ENCODE measurements at regions not wholly inside any gene's neighbourhood (a gene's known extent, or its start where the extent isn't known, plus 50 kb on each side); places are given as distances from the start of the nearest gene placed in this dataset.

GRCh38 chr21:31399591-31399990, 55.5 kb upstream of the TIAM1 start:
- no peak for TF ChIP-seq CTCF (conservative IDR thresholded peaks at IDR 0.05; ENCODE audit: control insufficient read depth, insufficient read depth, low read depth, low read length)
- no peak overlapping the region for H3K4me3 ChIP-seq (ENCODE audit: control insufficient read depth, low read depth, low read length)
- no peak for DNase-seq (ENCODE audit: low read depth)

- no peak for TF ChIP-seq CTCF (conservative IDR thresholded peaks at IDR 0.05; ENCODE audit: control insufficient read depth, insufficient read depth, low read depth, low read length)
- no peak for DNase-seq (ENCODE audit: low read depth)
- no peak overlapping the region for H3K4me3 ChIP-seq (ENCODE audit: control insufficient read depth, low read depth, low read length)
Observed at GRCh38 chr21:31398574-31398973, 54.5 kb upstream of the TIAM1 start.

GRCh38 chr21:31397939-31398338, 53.9 kb upstream of the TIAM1 start:
- H3K4me3 ChIP-seq (ENCODE audit: control insufficient read depth, low read depth, low read length) = no peak overlapping the region
- no peak for TF ChIP-seq CTCF (conservative IDR thresholded peaks at IDR 0.05; ENCODE audit: control insufficient read depth, insufficient read depth, low read depth, low read length)
- no peak for DNase-seq (ENCODE audit: low read depth)

- TF ChIP-seq CTCF (conservative IDR thresholded peaks at IDR 0.05; ENCODE audit: control insufficient read depth, insufficient read depth, low read depth, low read length) = no peak
- no peak for DNase-seq (ENCODE audit: low read depth)
- H3K4me3 ChIP-seq (ENCODE audit: control insufficient read depth, low read depth, low read length) = no peak overlapping the region
Observed at GRCh38 chr21:31397515-31397926, 53.5 kb upstream of the TIAM1 start.

- TF ChIP-seq CTCF (conservative IDR thresholded peaks at IDR 0.05; ENCODE audit: control insufficient read depth, insufficient read depth, low read depth, low read length) = no peak
- H3K4me3 ChIP-seq (ENCODE audit: control insufficient read depth, low read depth, low read length) = no peak overlapping the region
- no peak for DNase-seq (ENCODE audit: low read depth)
Observed at GRCh38 chr21:31397030-31397429, 53.0 kb upstream of the TIAM1 start.

- TF ChIP-seq CTCF (conservative IDR thresholded peaks at IDR 0.05; ENCODE audit: control insufficient read depth, insufficient read depth, low read depth, low read length) = no peak
- no peak for DNase-seq (ENCODE audit: low read depth)
- no peak overlapping the region for H3K4me3 ChIP-seq (ENCODE audit: control insufficient read depth, low read depth, low read length)
Observed at GRCh38 chr21:31396399-31396798, 52.3 kb upstream of the TIAM1 start.

- no peak overlapping the region for H3K4me3 ChIP-seq (ENCODE audit: control insufficient read depth, low read depth, low read length)
- no peak for TF ChIP-seq CTCF (conservative IDR thresholded peaks at IDR 0.05; ENCODE audit: control insufficient read depth, insufficient read depth, low read depth, low read length)
- DNase-seq (ENCODE audit: low read depth) = no peak
Observed at GRCh38 chr21:31395791-31396190, 51.7 kb upstream of the TIAM1 start.

Measured in fibroblast of mammary gland (primary cell).